ENCODE measurements at regions not wholly inside any gene's neighbourhood (a gene's known extent, or its start where the extent isn't known, plus 50 kb on each side); places are given as distances from the start of the nearest gene placed in this dataset.
"Not testable (repeated sequence)": the region's sequence is repeated elsewhere in the genome, so short reads cannot be mapped to it uniquely, and the experiment has no call there.

DNA sequence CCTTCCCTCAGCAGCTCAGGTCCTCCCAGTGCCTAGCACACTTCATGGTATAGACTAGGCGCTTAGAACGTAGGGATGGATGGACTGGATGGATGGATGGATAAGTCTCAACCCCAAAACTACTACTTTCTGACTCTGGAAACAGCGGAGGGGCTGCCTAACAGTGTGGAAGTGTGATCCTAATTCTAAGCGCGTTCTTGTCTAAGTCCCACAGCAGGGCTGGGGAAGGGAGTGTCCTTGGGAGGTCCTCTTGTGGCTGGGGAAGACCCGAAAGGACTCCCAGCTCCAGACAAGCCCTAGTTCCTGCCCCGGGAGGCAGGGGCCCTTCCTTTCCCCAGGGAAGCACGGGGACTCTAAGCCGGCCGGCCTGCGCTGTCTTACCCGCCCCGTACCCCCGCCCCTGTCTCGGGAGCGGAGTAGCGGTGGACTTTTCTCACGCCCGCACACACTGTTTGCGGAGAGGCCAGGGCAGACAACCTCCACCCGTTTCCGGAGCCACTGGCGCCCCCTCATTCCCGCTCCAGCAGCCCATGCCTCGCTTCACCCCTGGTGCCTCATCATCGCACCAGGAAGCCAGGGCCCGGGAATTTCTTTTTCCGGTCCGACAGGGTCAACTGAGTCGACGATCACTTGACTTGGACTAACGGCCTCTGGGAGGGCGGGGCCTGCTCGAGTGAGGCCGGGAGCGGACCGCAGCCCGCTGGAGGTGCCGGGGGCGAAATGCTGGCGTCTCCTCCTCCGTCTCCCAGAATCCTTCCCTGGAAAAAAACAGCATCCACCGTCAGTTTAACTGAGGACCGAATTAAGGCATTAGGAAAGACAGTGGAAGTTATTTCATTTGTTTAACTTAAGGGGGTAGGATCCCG lies 133.3 kb downstream of the TBC1D2B start:
- DNase-seq (ENCODE audit: low read depth, low spot score): peak; percentile 85

DNA sequence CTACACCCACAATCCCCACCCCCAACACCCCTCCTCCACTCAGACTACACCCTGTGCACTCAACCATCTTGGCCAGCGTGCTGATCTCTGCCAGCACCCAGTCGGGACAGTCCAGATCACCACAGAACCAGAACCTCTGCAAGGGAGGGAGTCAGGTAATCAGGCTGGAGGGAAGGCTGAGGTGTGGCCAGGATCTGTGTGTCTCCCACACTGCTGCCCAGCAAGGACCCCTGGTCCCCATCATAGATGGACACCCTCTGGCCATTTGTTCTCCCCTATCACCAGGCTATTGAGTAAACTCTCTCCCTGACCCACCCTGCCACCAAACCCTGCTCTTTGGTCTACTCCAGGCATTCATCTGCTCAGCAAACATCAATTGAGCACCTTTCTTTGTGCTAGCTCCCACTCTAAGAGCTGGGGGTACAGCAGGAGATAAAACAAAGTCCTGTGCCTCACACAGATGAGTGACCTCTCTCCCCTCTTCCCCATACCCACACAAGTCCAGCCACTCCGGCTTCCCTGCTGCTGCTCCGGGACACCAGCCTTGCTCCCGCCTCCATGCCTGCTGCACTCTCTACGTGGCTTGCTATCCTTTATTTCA lies 134.8 kb downstream of the TBC1D2B start:
- DNase-seq (ENCODE audit: low read depth, low spot score): no peak

DNA sequence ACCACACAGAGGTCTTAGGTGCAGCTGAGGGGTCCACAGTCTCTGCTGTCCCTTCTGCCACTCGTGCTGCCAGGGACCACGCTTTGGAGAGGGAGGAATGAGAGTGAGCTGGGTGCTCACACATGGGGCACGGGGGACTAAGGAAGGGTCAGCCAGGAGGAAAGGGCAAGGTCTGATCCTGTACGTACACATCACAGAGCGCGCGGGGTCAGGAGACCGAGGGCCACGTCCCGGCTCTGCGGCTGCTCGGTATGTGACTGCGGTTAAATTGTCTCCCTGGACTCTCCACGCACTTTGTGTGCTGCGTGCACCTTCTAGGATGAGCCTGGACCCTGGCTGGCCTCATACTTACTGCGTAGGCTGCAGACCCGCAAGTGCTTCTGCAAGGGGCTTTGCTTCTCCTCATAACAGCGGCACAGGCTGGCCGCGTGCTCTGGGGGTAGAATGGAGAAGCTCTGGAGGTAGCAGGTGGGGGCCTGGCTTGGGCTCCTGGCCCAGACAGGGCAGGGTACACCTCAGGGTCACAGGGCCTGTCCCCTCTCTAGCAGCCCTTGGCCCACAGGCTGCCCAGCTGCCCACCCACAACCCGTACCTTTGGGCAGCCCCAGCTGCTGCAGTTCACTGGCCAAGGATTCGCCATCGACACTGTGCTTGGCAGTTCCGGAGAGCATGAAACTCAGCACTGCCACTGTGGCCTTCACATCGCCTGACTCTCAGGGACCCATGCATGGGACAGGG lies 136.3 kb downstream of the TBC1D2B start:
- DNase-seq (ENCODE audit: low read depth, low spot score): not testable (repeated sequence)

DNA sequence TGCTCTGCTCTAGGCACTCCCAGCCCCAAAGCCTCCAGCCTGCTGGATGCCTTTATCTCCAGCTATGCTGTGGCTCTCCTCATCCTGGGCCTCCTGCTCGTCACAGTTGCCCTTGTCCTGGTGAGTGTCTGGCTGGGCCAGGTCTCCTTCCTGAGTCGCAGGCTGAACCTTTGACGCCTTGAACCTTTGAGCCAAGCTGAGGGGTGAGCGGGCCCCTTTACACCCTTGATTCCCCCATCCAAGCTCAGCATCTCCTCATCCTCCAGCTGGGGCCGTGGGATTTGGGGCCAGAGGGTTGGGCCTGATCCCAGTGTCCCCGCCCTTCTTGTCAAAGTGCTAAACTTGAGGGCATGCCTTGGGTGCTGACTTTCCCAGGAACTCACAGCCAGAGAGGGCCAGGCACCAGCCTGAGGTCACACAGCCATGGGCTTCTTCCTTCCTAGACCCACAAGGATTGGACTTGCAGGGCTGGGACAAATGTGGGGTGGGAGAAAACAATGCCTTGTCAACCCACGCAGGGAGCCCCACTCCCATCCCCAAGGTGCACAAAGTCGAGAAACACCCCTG lies 137.0 kb downstream of the TBC1D2B start:
- no peak for DNase-seq (ENCODE audit: low read depth, low spot score)

DNA sequence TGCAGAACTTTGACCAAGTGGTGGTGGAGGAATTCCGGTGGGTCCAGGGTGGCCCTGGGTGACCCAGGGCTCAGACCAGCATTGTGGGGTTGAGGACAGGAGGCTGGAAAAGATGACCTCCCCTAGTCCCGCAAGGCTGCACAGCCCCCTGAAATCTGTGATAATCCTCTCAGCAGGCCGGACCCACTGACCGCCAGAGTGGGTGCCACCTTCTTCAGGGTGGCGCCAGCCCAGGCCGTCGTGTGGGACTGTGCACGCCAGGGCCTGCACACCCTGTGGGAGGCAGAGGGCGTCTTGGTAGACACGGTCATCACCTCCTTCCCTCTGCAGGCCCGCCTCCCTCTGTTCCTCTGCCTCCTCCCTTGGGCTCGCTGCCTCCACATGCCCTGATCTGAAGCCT lies 137.7 kb downstream of the TBC1D2B start:
- no peak for DNase-seq (ENCODE audit: low read depth, low spot score)

DNA sequence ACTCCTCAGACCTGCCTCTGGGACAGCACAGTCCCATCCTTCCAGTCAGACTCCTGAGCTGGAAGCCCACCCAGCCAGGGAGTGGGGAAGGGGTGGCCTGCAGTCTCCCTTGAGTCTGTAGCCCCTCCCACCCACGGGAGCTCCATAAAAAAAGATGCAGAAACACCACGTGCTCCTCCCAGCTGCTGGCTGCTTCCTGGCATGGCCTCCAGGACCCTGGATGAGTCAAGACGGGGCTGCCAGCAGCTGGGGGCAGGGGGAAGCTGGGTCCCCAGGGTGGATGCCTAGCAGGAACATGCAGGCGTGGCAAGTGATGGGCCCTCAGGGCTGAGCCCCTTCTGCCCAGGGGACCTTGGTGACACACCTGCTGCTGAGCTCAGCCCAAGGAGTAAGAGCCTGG lies 138.5 kb downstream of the TBC1D2B start:
- peak; percentile 14 for DNase-seq (ENCODE audit: low read depth, low spot score)

DNA sequence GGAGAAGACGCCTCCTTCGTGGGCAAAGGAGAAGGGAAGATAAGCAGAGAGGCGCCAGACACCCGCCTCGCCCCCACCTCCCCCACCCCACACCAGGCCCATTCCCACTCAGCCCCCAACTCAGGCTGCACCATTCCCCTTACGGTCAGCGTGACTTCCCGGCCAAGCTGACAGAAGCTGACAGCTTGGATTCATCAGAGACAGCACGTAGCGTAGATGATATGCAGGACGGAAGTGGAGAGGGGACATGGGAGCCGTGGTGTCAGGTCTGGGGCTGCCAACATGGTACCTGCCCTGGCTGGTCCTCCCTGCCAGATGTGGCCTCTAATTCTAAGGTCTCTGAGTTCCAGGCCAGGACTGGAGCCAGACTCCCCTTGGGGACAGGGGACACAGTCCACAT lies 139.0 kb downstream of the TBC1D2B start:
- DNase-seq (ENCODE audit: low read depth, low spot score): not testable (repeated sequence)

DNA sequence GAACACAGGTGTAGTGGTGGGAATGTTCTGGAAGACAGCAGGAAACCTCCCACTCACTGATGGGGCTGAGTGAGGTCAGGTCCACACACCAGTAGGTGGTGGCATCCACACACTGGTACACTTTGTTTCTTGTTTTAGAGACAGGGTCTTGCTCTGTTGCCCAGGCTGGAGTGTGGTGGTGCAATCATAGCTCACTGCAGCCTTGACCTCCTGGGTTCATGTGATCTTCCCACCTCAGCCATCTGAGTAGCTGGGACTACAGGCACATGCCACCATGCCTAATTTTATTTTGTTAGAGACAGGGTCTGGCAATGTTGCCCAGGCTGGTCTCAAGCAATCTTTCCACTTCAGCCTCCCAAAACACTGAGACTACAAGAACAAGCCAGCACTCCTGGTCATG lies 140.9 kb downstream of the TBC1D2B start:
- not testable (repeated sequence) for DNase-seq (ENCODE audit: low read depth, low spot score)

DNA sequence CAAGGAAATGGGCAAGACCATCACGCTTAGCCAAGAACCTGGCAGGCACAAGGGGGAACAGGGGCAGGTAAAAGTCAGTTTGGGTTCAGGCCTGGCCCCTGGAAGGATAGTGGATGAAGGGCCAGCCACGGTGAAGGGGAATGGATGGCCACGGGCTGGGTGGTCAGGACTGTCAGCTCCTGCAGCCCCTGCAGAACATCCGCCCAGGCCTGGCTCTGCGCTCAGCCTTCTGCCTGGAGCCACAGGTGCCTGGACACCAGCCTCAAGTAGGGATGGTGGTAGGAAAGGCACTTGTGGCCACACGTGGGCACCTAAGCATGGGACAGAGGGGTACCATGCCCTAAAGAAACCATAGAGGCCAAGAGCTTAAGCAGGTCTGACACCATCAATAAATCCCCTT lies 143.0 kb downstream of the TBC1D2B start:
- not testable (repeated sequence) for DNase-seq (ENCODE audit: low read depth, low spot score)

DNA sequence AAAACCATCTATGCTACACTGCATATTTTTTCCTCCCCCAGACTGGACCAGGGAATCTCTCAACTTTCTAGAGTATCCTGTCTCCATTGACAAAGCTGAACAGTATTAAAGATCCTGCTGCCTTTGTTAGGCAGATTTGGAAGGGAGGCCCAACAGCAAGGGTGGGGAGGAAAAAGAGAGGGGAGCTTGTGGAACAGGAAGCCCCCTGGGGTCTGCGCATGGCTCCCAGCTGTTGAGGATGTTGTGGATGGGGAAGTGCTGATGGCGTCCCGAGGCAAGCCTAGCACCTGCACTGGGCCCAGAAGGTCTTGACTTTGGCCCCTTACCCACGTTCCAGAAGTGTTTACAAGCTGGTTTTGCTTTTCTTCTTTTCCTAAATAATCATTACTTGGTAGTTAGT lies 146.6 kb downstream of the TBC1D2B start:
- DNase-seq (ENCODE audit: low read depth, low spot score): not testable (repeated sequence)

DNA sequence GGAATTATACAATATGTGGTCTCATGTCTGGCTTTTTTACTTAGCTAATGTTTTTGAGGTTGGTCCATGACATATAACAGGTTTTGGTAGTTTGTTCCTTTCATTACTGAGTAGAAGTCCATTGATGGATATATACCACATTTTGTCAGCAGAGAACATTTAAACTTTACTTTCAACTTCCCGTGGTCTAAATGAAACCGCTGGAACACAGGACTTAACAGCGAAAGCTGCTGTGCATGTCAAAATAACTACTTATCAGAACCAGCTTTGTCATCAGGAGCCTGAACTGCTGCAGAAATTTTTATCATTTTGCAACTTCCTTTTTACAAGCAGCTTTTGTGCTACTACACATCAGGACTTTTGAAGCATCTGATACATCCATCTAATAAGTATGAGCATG lies 147.0 kb downstream of the TBC1D2B start:
- not testable (repeated sequence) for DNase-seq (ENCODE audit: low read depth, low spot score)

DNA sequence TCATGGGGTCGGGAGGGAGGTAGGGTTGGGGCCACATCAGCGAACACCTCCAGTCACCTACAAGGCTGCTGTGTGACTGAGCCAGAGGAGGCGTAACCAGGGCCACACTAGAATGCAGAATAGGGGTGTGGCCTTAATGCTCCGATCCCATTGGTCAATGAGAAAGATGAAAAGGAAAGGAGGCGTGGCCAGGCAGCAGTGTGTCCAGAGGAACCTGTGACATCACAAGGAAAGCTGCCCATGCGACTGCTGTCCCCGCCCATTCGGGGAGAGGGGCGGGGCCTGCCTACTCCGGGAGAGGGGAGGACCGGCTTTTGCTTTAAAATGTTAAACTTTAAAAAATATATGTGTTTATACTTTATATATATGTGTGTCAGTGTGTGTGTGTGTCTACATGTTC lies 150.7 kb downstream of the TBC1D2B start:
- not testable (repeated sequence) for DNase-seq (ENCODE audit: low read depth, low spot score)

DNA sequence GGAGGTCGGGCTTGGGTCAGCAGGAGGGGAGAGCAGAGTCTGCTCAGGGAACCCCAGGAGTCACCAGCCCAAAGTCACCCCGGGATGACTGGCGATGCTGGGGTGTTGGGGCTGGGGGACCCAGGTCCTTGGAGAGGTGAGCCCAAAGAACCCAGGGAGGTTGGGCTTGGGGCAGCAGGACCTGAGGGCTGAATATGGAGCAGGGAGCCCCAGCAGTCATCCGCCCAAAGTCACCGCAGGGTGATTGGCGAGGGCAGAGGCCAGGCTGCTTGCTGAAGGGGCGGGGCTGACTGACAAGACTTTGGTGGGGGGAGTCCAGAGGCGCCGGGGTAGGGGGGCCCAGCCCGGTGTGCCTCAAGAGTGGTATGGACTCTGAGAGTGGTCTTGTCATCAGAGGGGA lies 151.2 kb downstream of the TBC1D2B start:
- not testable (repeated sequence) for DNase-seq (ENCODE audit: low read depth, low spot score)

DNA sequence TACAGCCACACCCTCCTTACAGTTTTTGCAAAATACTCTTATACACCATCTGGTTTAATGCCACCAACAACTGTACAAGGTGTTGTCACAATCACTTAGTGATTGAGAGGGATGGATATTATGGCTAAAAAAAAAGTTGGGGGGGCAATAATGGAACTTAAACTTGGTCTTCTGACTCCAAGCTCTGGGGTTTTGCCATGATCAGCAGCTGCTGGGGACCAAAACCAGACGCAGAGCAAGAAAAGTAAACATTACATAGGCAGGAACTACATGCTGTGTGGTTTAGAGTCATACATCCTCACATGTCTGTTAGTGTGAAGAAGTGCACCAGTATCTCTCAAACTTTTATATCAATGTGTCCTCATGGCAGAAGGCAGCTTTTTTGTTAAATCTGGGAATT lies 152.4 kb downstream of the TBC1D2B start:
- DNase-seq (ENCODE audit: low read depth, low spot score): not testable (repeated sequence)

DNA sequence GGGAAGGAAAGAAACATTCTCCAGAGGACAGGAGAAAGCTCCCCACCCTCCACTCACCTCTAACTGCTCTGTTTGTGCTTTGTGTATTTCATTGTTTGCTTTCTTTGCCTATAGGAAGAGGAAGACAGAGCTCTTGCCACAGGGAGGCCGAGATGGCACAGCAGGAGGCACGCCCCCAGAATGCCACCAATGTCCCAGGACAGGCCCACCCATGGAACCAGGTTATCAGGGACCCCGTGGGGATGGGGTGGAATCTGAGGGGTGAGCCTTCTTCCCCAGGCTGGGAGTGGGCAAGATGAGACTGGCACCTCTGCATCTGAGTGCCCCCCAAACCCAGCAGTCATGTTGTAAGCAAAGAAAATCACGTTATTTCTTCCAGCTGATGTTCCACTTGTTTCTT lies 155.8 kb downstream of the TBC1D2B start:
- DNase-seq (ENCODE audit: low read depth, low spot score): no peak

DNA sequence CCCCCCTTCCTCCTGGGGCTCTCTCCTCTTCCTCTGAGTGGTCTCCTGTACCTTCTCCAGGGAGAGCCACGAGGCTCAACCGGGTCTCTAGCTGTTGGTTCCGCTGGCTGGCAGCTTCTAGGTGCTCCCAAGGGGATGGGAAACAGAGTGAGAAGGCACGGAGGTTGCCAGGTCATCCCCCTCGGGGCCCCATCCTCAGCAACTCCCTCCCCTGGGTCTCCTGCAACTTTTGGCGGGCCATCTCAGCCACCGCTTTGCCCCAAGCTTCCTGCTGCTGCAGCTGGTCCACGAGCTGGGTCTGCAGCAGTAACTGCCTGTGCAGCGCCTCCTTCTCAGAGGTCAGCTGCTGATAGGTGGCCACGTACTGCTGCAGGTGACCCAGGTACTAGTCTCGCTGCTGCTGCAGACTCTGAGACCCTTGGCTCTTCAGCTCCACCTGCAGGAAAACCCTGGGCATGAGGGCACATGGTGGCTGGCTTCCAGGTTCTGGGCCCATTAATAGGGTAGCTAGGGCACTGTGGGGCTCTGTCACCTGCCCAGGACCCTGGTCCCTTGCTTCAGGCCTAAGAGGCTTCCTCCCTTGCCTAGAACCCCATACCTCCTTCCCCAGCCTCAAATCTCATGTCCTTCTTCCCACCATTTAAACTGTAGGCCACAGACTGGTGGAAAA lies 160.4 kb downstream of the TBC1D2B start:
- DNase-seq (ENCODE audit: low read depth, low spot score): not testable (repeated sequence)

DNA sequence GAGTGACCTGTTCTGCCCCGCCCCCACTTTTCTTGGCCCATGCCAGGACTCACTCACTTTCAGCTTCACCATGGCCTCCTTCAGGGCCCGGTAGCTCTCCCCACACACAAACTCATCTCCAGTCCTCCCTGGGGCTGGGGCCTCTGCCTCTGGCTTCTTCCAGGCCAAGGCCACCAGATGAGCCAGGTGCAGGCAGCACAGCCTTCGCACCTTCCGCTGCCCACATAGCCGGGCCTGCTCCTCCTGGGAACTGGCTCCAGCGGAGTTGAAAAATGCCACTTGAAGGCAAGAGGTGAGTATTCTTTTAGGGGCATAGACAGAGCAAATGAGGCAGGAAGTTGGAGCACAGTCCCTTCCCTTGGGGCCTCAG lies 161.6 kb downstream of the TBC1D2B start:
- DNase-seq (ENCODE audit: low read depth, low spot score): not testable (repeated sequence)

DNA sequence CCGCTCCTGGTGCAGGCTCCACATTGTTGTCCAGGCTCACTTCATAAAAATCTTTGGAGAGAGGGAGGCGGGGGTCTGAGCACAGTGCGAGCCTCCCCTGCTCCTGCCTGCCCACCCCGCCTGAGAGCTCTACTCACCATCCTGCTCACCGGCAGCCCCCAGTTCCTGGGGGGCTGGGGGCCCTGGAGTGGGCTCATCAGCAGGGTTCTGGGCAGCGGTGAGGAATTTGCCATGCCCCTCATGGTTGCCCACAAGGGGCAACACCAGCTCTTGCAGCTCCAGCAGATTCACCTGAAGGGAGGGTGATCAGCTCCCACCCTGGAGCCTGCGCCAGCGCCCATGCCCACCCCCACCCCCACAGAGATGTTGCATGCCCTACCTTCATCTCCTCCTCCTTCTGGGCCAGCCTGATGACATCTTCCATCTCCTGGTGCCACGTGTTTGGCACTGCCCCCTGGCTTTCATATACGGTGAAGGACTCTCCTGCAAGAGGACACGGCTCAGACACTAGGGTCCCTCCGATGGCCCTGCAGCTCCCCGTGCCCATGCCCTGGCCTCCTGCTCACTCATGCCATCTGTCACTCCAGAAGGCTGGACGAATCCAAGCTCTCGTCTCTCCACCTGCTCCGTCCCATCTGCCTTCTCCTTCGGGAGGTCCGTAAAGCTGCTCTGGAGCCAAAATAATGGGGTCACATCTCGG lies 162.1 kb downstream of the TBC1D2B start:
- DNase-seq (ENCODE audit: low read depth, low spot score): no peak

DNA sequence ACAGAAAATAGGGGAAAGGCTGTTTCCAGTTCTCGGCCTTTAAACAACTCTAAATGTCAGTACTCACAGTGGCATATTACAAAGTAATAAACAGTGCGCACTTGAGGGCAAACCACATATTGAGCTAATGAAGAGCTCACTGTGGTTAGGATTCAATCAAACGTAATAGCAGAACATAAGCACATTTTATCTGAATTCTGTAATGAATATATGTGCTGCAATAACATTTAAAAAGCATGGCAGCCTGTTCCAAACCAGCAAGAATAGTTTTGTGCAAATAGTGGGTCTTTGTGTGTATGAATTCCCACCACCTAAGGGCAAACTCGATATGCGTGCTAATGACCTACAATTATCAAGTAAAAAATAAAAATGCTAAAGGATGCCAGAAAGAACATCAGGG lies 163.0 kb downstream of the TBC1D2B start:
- not testable (repeated sequence) for DNase-seq (ENCODE audit: low read depth, low spot score)

DNA sequence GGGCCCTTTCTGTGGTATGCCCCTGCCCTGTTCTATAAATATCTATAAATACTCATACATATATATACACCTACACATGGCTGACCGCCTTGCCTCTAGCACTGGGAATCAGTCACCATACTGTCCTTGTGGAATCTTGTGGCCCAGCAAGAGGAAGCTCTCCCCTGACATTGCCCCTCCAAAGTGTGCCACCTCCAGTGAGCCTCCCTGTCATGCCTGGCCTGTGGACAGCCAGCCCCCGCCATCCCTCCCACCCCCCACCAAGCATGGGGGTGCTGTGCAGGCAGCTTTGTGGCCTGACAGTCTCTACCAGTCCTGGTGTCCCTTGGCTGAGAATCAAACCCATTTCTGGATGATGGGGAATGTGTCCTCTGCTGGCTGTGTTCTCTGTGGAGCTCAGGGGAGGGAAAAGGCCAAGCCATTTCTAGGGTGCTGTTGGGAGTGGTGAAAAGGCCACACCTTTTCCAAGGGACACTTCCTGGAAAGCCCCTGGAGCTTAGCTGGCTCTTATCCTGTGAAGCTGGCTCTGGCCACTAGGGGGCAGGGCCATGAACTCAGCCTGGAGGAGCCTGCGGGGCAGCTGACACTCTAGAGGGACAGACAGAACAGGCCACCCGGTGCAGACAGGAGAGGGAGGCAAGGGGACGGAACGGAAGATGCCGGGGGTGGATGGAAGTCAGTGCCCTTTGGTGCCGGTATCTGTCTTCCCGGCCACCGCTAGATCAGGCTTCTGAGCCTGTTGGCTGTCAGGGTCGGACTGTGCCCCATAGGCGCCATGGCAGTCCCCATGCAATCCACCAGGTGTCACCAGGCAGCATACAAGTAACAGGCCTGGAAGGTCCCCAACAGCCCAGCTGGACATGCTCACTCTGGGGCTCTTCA lies 167.2 kb downstream of the TBC1D2B start:
- DNase-seq (ENCODE audit: low read depth, low spot score): peak; percentile 86
